Thoracic aorta (tissue), 2 donors: ENCODE measurements at regions not wholly inside any gene's neighbourhood (a gene's known extent, or its start where the extent isn't known, plus 50 kb on each side); places are given as distances from the start of the nearest gene placed in this dataset.

Source experiments
- ATAC-seq: fragments of 150-250 bp; one replicate; pipeline ENCODE4 v1.8.0; 2017; ENCODE audit warnings: low read depth; ENCODE audit not compliant: insufficient number of reproducible peaks, low FRiP score
- DNase-seq: peaks from one replicate; pipeline ENCODE4 v3.0.0-alpha.2; 2020; ENCODE audit warnings: low spot score
- H3K27ac ChIP-seq, 2 donors: fragments of 200-600 bp; sonication (generic); 1 replicate in 1 of 2; 2 replicates in 1 of 2; pipeline ENCODE4 v1.5.1; 2016; ENCODE audit warnings: mild to moderate bottlenecking in 2 of 2, moderate library complexity in 2 of 2
- H3K27me3 ChIP-seq: fragments of 200-600 bp; sonication (generic); replicated peaks from 2 replicates; pipeline ENCODE4 v1.6.0; 2016; ENCODE audit warnings: mild to moderate bottlenecking; ENCODE audit not compliant: insufficient read depth
- H3K36me3 ChIP-seq: fragments of 200-600 bp; sonication (generic); one replicate; pipeline ENCODE4 v1.5.1; 2016
- H3K4me1 ChIP-seq, 2 donors: fragments of 200-600 bp; sonication (generic); 1 replicate in 1 of 2; 2 replicates in 1 of 2; pipeline versions ENCODE4 v1.5.1 to v1.6.0; 2016; ENCODE audit warnings: low read depth in 2 of 2, mild to moderate bottlenecking in 1 of 2; ENCODE audit not compliant: control insufficient read depth in 1 of 2
- H3K4me3 ChIP-seq: fragments of 200-600 bp; sonication (generic); 2 replicates; pipeline ENCODE4 v1.5.1; 2016; ENCODE audit warnings: mild to moderate bottlenecking
- H3K9me3 ChIP-seq: fragments of 200-600 bp; sonication (generic); 2 replicates; pipeline ENCODE4 v1.5.1; 2016
- TF ChIP-seq, protein P1 (sequence below): fragments of 200-600 bp; sonication (generic); IDR thresholded peaks from one replicate; pipeline ENCODE4 v1.5.1; 2019; ENCODE audit warnings: antibody characterized with exemption

DNA sequence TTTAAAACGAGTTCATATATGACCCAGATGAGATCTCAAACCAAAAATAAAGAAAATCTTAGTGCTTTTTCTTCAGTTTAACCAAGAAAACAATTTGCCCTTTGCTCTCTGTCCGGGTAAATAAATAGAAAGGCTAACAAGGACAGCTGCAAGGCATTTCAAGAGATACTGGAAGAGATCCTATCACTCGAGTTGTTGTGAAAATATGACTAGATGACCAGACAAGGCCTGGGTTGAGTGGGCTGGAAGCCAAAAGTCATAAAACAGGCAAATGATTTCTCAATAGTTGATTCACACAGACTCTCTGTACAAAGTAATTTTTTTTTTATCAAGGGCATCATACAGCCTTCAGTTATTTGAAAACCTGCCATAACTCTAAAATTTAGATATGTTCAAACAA, 55.9 kb upstream of the AVPR1A start:
- Histone ChIP-seq H3K4me3 (no peak overlapping the region), H3K4me1 (no peaks in the 10 kb centered on the region), H3K27ac (no peak overlapping the region), H3K27me3 (no peaks in the 10 kb centered on the region), H3K9me3 (no peaks in the 10 kb centered on the region), H3K36me3 (no peaks in the 10 kb centered on the region)
- ATAC-seq (no peak), DNase-seq (no peak)
- TF ChIP-seq, protein P1, sequence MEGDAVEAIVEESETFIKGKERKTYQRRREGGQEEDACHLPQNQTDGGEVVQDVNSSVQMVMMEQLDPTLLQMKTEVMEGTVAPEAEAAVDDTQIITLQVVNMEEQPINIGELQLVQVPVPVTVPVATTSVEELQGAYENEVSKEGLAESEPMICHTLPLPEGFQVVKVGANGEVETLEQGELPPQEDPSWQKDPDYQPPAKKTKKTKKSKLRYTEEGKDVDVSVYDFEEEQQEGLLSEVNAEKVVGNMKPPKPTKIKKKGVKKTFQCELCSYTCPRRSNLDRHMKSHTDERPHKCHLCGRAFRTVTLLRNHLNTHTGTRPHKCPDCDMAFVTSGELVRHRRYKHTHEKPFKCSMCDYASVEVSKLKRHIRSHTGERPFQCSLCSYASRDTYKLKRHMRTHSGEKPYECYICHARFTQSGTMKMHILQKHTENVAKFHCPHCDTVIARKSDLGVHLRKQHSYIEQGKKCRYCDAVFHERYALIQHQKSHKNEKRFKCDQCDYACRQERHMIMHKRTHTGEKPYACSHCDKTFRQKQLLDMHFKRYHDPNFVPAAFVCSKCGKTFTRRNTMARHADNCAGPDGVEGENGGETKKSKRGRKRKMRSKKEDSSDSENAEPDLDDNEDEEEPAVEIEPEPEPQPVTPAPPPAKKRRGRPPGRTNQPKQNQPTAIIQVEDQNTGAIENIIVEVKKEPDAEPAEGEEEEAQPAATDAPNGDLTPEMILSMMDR = no peak

DNA sequence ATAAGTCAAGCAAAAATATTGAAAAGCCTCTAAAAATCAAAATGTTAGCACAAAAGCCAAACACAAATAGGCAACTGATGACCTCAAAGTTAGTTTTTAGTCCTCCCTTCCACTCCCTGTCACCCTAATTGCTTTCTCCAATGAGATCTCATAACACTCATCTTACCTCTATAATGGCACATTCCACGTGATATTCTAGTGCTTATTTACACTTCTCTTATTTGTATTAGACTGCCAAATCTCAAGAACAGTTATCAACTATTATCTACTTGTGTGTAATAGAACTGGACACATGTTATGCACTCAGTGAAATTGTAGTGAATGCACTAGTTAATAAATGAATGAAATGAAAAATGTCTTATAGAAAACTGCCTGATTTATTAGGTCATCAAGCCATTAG, 55.5 kb upstream of the AVPR1A start:
- DNase-seq (no peak), ATAC-seq (no peak)
- Histone ChIP-seq H3K4me1 (no peaks in the 10 kb centered on the region), H3K9me3 (no peaks in the 10 kb centered on the region), H3K36me3 (no peaks in the 10 kb centered on the region), H3K27me3 (no peaks in the 10 kb centered on the region), H3K27ac (no peak overlapping the region), H3K4me3 (no peak overlapping the region)
- TF ChIP-seq, protein P1 = no peak
